ENCODE measurements at regions not wholly inside any gene's neighbourhood (a gene's known extent, or its start where the extent isn't known, plus 50 kb on each side); places are given as distances from the start of the nearest gene placed in this dataset.

DNA sequence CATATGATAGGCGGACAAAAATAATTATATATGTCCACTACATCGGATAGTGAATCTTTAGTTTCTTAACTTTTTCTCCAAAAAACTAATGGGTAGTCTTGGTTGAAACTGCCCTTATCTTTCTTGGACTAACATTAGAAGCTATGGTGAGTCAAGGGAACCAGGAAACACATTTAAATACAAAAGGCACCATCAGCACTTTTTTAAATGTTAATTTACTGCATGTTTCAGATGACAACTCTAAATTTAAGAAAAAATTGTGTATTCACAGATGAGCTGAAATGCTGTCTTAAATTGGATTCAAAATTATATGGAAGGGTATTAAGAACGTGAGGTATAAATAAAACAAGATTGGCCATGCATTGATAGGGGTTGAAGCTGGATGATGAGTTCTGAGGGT, 75.6 kb upstream of the CERS6 start:
- DNase-seq, result no peak

DNA sequence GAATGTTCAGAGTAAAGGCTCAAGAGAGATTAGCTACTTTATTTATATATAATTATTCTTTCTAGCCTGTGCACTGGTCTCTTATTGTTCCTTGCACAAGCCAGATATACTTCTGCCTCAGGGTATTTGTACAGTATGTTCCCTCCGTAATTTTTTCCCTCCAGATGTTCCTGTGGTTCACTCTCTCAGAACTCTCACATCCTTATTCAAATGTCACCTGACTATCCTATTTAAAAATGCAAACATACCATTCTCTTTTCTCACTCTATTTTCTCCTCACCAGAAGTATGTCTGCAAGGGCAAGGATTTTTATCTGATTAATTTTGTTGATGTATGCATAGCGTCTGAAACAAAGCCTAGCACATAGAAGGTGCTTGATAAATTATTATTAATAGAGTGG, 64.0 kb upstream of the CERS6 start:
- no peak for DNase-seq

DNA sequence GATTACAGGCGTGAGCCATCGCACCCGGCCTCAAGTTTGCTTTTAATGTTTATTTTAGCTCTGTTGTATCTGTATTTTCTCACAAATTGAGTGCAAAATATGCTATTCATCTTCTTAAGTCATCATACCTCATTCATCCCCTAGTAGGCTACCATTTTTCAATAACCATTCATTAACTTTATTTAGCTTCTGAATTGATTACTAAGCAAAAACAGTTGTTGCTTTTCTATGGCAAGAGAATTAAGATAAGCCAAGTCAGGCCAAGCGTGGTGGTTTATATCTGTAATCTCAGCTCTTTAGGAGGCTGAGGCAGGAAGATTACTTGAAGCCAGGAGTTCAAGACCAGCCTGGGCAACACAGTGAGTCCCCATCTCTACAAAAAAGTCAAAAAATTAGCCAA, 63.3 kb upstream of the CERS6 start:
- DNase-seq, result no peak

DNA sequence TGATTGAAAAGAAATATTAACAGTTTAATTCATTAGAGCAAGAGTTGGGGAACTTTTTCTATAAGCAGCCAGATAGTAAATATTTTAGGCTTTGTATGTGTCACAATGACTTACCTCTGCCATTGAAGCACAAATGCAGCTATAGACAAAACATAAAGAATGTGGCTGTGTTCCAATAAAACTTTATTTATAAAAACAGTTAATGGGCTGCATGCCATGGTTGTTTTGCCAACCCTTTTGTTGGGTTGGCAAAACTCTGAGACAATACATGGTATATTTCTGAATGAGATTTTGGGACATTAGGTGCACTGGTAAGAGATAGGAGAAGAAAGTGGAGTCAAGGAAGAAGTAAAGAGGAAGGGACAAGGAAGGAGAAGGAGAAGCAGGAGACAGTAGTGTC, 61.8 kb upstream of the CERS6 start:
- DNase-seq, result no peak

DNA sequence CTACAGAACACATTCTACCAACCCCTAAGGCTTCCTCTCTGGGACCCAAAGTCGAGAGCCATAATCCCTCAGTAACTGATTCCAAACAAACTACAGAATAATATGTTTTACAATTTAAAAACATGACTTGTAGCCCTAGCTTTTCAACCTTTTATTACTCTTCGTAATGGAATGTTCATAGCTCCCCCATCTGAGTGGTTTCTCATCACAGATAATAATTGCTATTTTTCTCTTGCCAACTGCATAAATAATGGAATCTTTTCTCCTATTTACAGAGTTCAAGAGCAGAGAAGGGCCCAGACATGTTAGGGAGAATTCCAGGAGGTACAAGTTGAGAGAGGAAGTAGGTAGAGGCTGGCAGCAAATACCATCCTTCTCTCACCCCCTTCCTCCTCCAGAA, 59.9 kb upstream of the CERS6 start:
- DNase-seq, result no peak

DNA sequence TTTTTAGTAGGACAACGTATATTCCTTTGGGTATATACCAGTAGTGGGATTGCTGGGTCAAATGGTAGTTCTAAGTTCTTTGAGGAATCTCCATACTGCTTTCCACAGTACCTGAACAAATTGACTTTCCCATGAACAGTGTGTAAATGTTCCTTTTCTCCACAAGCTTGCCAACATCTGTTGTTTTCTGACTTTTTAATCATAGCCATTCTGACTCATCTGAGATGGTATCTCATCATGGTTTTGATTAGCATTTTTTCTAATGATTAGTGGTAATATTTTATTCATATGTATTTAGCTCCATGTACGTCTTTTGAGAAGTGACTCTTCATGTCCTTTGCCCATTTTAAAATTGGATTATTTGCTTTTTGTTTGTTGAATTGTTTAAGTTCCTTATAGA, 58.4 kb upstream of the CERS6 start:
- DNase-seq, result no peak

DNA sequence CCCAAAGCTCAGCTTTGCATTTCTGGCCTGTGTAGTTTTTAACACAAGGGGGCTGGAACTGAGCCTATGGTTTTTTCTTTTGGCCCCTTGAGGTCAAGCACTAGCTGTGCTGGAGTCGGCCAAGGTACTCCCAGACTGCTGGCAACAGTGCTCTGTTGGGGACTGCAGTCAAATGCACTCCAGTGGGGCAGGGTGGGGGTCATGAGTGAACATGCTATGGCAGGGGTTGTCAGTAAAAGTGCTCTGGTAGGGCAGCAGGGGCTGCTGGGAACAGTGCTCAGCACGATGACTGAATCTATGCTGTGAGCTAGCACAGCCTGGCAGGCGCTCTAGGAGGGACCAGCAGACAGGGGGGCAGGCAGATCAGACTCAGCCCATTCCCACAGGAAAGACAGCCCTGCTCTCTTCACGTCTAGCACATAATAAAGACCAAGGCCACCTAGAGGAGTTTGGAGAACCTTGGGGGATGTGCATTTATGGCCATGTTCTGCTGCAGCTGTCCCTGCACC, 55.0 kb upstream of the CERS6 start:
- no peak for DNase-seq

DNA sequence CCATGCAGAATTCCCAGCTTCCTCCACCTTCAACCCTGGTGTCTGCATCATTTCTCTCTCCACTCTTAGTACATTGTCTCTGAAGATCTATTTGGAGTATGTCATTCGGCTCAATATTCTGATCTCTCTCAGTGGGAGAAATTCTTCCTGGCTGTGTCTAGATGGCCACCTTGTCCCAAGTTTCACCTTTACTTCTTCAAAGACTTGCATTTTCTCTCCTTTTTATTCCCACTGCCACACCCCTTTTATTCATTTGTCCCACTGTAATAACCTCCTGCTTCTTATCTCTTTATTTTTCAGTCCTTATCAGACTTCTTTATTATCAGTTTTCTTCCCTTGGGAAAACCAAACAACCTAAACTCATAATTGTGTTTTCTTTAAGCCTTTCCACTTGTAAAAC, 54.3 kb upstream of the CERS6 start:
- no peak for DNase-seq

DNA sequence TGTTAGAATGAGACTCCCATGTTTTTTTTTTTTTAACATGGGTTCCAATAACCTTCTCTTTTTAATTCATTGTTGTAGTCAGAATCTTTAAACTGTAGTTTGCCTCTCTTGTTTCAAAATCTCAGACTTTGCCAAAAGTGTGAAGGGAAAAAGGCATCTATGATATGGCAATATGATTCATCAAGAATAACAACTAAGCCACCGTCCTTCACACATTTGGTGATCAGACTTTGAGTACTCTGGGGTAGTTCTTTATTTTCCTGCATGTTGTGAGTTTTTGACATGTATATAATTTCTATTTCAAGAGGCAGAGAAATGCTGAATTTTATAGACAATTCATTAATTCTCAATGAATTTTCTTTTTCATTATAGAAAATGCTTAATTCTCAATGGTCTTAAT, 53.5 kb upstream of the CERS6 start:
- no peak for DNase-seq

DNA sequence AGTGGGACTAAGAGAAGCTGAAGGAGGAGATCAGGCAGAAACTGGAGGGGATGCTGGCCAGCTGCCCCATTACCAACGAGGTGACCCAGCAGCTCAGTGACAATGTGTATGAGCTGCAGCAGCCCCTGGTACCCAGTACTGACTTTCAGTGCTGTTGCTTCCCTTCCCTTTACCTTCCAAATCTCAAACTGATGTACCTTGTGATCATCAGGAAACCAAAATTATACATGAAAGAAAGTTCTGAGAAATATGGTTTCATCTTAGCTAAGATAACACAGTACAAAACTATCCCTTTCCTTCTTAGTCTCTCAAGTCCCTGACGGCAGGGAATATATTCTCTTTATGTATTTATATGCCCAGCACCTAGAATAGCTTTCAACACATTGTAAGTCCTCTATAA, 52.3 kb upstream of the CERS6 start:
- no peak for DNase-seq

DNA sequence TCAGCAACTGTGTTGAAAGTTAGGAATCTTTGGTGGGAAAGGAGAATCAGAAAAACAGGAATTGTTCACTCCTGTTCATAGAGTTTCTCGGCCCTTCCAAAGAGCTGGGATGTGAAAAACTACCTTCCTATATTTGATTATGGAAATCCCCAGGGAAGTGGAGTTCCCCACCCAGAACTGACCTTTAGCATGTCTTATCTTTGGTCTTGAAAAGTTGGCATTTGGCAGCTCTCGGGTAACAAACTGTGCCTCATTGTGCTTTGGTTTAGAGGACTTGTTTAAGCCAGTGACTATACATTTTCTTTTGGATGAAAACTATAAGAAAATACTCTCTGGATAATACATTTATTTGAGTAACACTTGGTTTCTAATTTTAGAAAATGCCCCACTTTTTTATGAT, 51.3 kb upstream of the CERS6 start:
- DNase-seq, result no peak

Measured in NCI-H510A treated with DMSO at 0.1 percent for 48 hours (cell line).